ENCODE measurements at regions not wholly inside any gene's neighbourhood (a gene's known extent, or its start where the extent isn't known, plus 50 kb on each side); places are given as distances from the start of the nearest gene placed in this dataset.
"Not testable (repeated sequence)": the region's sequence is repeated elsewhere in the genome, so short reads cannot be mapped to it uniquely, and the experiment has no call there.

- not testable (repeated sequence) for DNase-seq (ENCODE audit: low spot score)
These were observed 172.5 kb upstream of the MAGI2 start for GRCh38 chr7:79625921-79626320.

DNA sequence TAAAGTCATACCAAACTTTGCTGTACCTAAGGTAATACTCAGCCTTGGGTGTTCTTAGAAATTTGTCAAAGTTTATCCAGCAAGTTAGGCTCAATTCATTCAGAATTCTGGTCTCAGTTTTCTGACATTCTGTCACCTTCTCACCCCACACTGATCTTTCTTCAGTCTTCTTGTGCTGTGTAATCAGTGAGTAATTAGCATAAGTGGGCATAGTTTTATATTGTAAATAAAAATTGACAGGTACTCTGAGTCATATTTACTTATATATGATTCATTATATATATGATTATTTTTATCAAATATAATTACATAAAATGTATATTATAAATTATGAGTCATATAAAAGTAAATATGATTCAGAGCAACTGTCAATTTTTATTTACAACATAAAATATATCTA, 170.9 kb upstream of the MAGI2 start:
- no peak for DNase-seq (ENCODE audit: low spot score)

GRCh38 chr7:79622781-79623180, 169.3 kb upstream of the MAGI2 start:
- peak; percentile 38 for DNase-seq (ENCODE audit: low spot score)

DNA sequence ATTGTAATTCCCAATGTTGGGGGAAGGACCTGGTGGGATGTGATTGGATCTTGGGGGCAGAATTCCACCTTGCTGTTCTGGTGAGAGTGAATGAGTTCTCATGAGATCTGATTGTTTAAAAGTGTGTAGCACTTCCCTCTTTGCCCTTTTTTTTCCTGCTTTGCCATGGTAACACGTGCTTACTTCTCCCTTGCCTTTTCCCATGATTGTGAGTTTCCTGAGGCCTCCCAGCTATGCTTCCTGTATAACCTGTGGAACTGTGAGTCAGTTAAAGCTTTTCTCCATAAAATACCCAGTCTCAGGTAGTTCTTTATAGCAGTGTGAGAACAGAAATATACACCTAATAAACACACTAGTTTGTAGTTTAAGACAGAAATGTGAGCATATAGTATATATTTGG, 166.8 kb upstream of the MAGI2 start:
- DNase-seq (ENCODE audit: low spot score): peak; percentile 42

- DNase-seq (ENCODE audit: low spot score): no peak
These were observed 165.7 kb upstream of the MAGI2 start for GRCh38 chr7:79619216-79619615.

GRCh38 chr7:79615871-79616640, 162.6 kb upstream of the MAGI2 start:
- no peak for DNase-seq (ENCODE audit: low spot score)

GRCh38 chr7:79615466-79615865, 162.0 kb upstream of the MAGI2 start:
- no peak for DNase-seq (ENCODE audit: low spot score)

GRCh38 chr7:79612903-79613302, 159.4 kb upstream of the MAGI2 start:
- DNase-seq (ENCODE audit: low spot score): no peak

GRCh38 chr7:79612022-79612421, 158.6 kb upstream of the MAGI2 start:
- no peak for DNase-seq (ENCODE audit: low spot score)

GRCh38 chr7:79610748-79611304, 157.4 kb upstream of the MAGI2 start:
- no peak for DNase-seq (ENCODE audit: low spot score)

DNA sequence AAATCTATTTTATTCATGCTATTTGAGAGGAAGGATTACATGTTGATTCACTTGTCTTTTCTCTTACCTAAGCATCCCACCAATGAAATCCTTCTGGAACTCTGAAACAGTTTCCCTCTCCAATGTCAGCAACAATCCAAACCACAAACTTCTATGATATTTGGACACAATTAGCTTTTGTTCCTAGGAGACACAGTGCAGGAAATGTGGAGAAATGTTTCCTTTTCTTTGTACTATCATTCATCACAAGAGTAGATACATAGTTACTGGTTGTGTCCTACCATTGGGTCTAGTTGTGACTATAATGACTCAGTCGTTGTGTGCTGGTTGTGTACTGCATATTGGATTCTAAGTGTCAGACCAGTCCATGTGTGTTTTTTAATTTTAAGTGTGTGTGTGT, 156.8 kb upstream of the MAGI2 start:
- DNase-seq (ENCODE audit: low spot score): no peak

- no peak for DNase-seq (ENCODE audit: low spot score)
These were observed 154.5 kb upstream of the MAGI2 start for GRCh38 chr7:79608005-79608404.

- DNase-seq (ENCODE audit: low spot score): no peak
These were observed 151.4 kb upstream of the MAGI2 start for GRCh38 chr7:79604841-79605240.

DNA sequence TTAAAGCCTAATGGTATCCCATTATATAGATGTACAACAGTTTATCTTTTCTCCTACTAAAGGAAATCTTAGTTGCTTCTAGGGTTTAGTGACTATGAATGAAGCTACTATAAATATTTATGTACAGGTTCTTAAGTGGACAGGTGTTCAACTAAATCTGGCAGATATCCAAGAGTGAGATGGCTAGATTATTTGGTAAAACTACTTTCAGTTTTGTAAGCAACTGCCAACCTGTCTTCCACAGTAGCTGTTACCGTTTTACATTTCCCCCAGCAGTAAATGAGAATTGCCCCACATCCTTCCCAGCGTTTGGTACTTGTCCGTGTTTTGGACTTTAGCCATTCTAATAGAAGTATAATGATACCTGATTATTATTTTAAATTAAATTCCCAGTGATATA, 144.9 kb upstream of the MAGI2 start:
- DNase-seq (ENCODE audit: low spot score): no peak

DNA sequence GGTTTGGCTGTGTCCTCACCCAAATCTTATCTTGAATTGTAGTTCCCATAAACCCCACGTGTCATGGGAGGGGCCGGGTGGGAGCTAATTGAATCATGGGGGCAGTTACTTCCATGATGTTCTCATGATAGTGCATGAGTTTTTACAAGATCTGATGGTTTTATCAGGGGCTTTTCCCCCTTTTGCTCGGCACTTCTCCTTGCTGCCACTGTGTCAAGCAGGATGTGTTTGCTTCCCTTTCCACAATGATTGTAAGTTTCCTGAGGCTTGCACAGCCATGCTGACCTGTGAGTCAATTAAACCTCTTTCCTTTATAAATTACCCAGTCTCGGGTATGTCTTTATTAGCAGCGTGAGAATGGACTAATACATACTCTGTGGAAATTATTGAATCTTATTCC, 141.2 kb upstream of the MAGI2 start:
- DNase-seq (ENCODE audit: low spot score): not testable (repeated sequence)

DNA sequence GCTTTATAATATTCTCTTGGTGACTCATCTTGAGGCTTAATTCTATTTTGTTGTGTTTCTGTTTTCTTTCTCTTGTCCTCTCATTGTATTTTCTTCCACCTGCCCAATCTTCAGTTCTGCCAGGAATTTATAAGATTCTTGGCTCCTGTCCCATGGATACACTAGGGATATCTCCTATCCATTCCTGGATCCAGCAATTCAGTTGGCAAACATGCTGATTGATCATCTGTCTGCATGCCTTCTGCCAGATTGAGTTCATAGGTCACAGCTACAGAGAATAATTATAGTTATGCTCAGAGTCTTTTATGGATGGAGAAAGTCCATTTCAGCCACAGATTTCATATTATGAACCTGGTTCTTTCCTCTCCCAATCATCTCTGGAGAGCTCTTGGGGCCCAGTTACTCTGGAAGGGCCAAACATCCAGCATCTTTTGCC, 140.4 kb upstream of the MAGI2 start:
- no peak for DNase-seq (ENCODE audit: low spot score)

GRCh38 chr7:79590916-79591623, 137.6 kb upstream of the MAGI2 start:
- no peak for DNase-seq (ENCODE audit: low spot score)

DNA sequence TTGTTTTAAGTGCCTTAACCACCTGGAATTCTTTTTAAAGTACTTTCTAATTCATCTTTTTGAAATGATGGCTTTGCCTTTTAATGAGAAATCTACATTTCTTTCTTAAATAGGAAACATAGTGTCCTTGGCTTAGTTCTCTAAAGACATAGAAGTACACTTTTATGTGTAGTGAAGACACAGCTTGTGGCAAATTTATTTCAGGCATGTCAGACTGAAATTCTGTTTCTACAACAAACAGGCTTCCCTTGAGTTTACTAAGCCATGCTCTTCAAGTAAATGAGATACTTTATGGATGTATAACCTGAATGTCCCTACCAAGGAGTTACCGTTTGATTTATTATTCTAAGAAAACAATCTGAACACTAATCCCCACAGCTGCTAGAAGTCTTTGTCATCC, 136.9 kb upstream of the MAGI2 start:
- DNase-seq (ENCODE audit: low spot score): no peak

- peak; percentile 49 for DNase-seq (ENCODE audit: low spot score)
These were observed 117.4 kb upstream of the MAGI2 start for GRCh38 chr7:79570903-79571302.

DNA sequence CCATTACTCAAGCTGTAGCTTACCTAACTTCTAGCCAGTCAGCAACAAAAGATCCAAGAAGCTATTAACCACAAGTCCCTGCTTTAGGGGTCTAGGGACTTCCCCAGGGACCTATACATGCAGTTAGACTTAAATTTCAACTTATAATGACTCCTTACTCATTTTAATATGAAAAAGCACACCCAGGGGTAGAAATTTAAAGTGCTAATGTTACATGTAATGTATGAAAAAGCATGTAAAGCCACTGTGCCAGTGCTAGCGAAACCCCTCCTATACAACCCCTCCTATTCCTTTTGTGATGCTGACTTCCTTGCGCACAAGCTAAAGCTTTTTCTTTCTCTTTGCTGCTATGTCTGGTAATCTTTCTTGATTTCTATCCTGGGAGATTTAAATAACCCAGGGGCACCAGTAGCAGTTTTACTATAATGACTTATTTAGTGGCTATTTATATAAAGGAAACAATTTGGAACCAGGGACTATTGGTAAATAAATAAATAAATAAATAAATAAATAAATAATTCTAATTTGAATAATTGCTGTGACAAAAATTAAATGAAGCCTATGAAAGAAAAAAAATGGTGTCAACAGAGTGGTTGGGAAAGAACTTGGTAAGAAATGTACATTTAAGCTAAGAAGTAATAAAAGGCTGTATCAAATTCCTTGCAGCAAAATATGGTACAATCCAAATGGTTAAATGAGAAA, 110.5 kb upstream of the MAGI2 start:
- DNase-seq (ENCODE audit: low spot score): no peak

DNA sequence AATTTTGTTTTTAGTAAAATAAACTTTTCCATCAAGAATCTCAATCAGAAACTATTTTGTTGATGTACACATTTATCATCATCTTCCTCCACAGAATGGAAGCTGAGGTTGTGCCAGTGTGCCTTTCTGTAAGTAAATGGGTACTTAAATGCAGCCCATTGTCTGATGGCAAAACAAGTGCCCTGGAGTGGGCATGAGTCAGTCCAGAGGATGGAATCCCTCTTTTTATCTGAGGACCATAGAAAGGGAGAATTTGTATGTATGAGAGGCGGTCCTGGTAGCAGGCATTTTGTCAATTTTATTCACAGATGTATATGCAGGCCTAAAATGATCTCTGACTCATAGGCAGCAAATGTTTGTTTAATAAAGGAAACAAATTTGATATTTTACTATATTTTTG, 102.1 kb upstream of the MAGI2 start:
- DNase-seq (ENCODE audit: low spot score): no peak

GRCh38 chr7:79553811-79554555, 100.5 kb upstream of the MAGI2 start:
- peak; percentile 72 for DNase-seq (ENCODE audit: low spot score)
